ENCODE measurements at regions not wholly inside any gene's neighbourhood (a gene's known extent, or its start where the extent isn't known, plus 50 kb on each side); places are given as distances from the start of the nearest gene placed in this dataset.

GRCh38 chr10:59098831-59099452, 77.5 kb upstream of the PHYHIPL start (continued):
- TF ChIP-seq CTCF (IDR thresholded peaks at IDR 0.05) = no peak

GRCh38 chr10:59099481-59099880, 77.0 kb upstream of the PHYHIPL start:
- H3K36me3 Mint-ChIP-seq = no peaks in the 10 kb centered on the region
- TF ChIP-seq ESRRA (CRISPR knock-in tag; IDR thresholded peaks at IDR 0.05; ENCODE audit: borderline replicate concordance) (no peak), KAT7 (CRISPR knock-in tag; IDR thresholded peaks at IDR 0.05; ENCODE audit: borderline replicate concordance) (no peak), USF1 (CRISPR knock-in tag; IDR thresholded peaks at IDR 0.05) (no peak), SOX15 (CRISPR knock-in tag; IDR thresholded peaks at IDR 0.05) (no peak), CREM (CRISPR knock-in tag; IDR thresholded peaks at IDR 0.05) (no peak), RORB (CRISPR knock-in tag; IDR thresholded peaks at IDR 0.05) (no peak), NR3C1 (CRISPR knock-in tag; conservative IDR thresholded peaks at IDR 0.05; ENCODE audit: low read depth) (no peak), CDX4 (CRISPR knock-in tag; IDR thresholded peaks at IDR 0.05; ENCODE audit: borderline replicate concordance) (no peak), ARID4B (CRISPR knock-in tag; IDR thresholded peaks at IDR 0.05; ENCODE audit: borderline replicate concordance) (no peak), E2F4 (CRISPR knock-in tag; IDR thresholded peaks at IDR 0.05; ENCODE audit: borderline replicate concordance, low read depth) (no peak), EMX1 (CRISPR knock-in tag; IDR thresholded peaks at IDR 0.05) (no peak), JUN (CRISPR knock-in tag; IDR thresholded peaks at IDR 0.05) (no peak), TEAD4 (CRISPR knock-in tag; IDR thresholded peaks at IDR 0.05) (no peak), CTCF (IDR thresholded peaks at IDR 0.05) (no peak), AR (CRISPR knock-in tag; IDR thresholded peaks at IDR 0.05) (no peak), E2F5 (CRISPR knock-in tag; IDR thresholded peaks at IDR 0.05) (no peak), TCF7 (CRISPR knock-in tag; IDR thresholded peaks at IDR 0.05; ENCODE audit: low read depth) (no peak)
- ChIA-PET POLR2A (no interaction called here), CTCF (no interaction called here)
- DNase-seq (ENCODE audit: low spot score) = no peak
- peaks cover 4% of the 10 kb centered on the region; the same call in 1 of the 2 replicates for H3K9me3 Mint-ChIP-seq
- no peak for ATAC-seq
- peaks cover 5% of the 10 kb centered on the region for H3K4me1 Mint-ChIP-seq
- H3K4me3 Mint-ChIP-seq = no peak overlapping the region
- H3K27ac Mint-ChIP-seq = no peak overlapping the region
- H3K27me3 Mint-ChIP-seq (ENCODE audit: low read depth) = no peaks in the 10 kb centered on the region
